Bone marrow (tissue), 2 donors: ENCODE measurements at regions not wholly inside any gene's neighbourhood (a gene's known extent, or its start where the extent isn't known, plus 50 kb on each side); places are given as distances from the start of the nearest gene placed in this dataset.
A peak's percentile ranks its signal among the peaks of the same experiment; 100 is the strongest.

Experiments
- DNase-seq, 2 donors: peaks; one replicate each; lab custom pipeline; 2025; lab: John Stamatoyannopoulos, UW

GRCh38 chr10:129020651-129021330 lies 446.2 kb upstream of the MGMT start:
- no peak for DNase-seq

GRCh38 chr10:129021594-129022304 lies 445.3 kb upstream of the MGMT start:
- DNase-seq: no peak

DNA sequence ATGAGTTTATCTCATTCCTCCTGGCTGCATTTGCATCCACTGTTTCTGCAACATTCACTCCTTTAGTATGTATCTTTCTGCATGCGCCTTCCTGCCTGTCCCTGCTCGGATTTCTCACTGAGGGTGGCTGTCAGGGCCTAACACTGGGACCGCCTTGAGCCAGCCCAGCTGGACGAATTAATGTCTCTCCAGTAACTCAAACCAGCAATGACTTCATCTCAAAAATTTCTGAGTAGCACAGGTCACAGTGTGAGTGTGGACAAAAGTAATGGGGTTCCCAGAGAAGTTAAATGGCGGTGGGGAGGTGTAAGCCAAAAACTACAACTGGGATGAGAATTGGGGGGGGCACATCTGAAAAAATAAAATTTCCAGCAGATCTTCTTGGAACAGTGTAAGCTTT lies 444.0 kb upstream of the MGMT start:
- no peak for DNase-seq

- no peak for DNase-seq
These were observed 443.0 kb upstream of the MGMT start for GRCh38 chr10:129024046-129024445.

GRCh38 chr10:129025787-129026186 lies 441.3 kb upstream of the MGMT start:
- no peak for DNase-seq

DNA sequence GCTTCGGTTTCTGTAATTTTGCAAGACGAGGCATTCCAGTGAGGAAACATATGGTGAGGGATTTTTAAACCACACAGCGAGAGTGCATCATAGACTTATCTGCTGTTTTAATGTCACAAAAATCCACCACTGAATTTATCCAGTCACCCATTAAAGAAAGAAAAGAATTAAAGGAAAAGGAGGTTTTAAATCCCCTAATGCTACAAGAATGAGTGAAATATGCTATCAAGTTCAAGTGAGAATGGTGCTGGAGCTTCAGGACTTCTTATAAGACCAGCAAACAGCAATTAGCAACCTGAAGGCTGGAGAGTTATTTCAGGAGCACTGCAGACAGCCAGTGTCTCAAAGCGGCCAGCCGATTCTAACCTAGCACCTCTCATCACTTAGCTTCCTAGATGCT lies 439.1 kb upstream of the MGMT start:
- no peak for DNase-seq

GRCh38 chr10:129028451-129028850 lies 438.6 kb upstream of the MGMT start:
- no peak for DNase-seq

DNA sequence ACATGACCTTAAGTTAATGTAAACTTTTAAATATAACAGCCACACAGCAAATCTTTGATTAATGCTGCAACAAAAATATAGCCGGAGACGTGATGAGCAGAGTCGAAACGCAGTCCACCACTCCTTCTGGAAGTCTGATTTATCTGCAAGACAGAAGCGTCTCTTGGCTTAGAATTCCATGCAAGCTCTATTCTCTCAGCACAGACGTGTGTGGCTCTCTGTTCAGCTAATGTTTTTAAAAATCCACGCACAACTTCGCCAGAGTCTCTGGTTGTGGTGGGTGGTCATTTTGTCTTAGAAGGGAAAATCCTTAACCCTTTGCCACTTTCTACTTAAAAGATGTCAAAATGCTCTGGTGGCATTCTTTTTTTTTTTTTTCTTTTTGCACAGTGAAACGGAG lies 438.0 kb upstream of the MGMT start:
- no peak for DNase-seq

DNA sequence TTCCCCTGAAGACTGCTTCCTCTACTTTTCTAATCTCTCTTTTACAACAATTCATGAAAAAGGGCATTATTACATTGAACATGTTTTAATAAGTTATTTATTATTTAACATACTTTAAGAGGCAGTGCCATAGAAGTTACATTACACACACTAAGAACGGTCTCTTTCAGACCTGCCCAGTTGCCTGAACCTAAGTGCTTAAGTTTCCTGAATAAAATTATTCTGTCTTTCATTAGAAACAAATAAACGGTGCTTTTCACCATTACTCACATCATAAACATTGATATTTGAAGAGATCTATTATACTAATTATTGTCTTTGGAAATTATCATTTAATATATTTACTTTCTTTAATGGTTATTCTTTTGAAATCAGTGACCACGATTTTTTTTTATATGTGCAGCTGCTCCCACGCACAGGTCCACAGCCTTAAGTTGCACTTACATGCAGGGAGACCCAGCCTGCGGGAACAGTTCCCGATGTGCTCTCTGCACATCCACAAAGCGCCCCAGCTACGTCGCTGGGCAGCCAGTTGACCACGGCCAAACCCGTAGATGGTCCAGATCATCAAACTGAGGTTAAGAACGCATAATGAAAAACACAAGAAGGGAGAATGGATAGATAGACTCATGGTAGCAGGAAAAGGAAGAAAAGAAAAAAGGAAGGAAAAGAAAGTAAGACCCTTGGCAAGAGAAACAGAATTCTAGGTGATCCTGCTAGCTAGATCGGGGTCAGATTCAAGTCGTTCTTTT lies 437.0 kb upstream of the MGMT start:
- DNase-seq: no peak

DNA sequence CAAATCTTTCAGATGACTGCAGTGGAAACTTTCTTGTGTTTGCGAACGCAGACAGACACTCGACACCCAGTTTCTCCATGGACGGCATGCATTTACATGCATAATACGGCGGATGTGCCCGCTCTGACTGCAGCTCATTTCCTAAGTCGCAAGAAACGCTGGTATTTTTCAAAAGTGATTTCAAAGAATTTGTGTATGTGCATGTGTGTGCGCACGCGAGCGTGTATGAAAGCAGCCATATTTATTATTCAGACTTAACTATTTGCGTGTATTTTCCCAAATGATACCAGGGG lies 436.5 kb upstream of the MGMT start:
- no peak for DNase-seq

- DNase-seq: peak in 1 of 2 donors; percentile 29
These were observed 435.8 kb upstream of the MGMT start for GRCh38 chr10:129030996-129031843.

- no peak for DNase-seq
These were observed 435.2 kb upstream of the MGMT start for GRCh38 chr10:129031844-129032150.

- no peak for DNase-seq
These were observed 434.4 kb upstream of the MGMT start for GRCh38 chr10:129032372-129033313.

DNA sequence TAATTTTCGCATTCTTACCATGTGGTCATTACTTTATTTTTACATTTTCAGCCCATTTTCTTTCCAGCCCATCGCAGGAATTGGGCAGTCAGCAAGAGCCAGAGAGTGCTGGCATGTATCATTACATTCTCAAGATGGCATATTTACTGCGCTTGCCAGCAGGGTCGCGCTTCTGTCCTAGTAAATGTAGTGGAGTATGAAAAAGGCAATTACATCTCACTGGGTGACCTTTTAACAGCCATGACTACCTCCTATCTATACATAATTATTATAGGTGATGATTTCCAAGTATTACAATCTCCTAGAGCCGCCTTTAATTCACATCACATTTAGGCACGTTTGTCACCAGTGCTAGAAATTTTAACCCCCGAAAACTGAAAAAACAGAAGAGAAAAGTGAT lies 433.7 kb upstream of the MGMT start:
- no peak for DNase-seq

DNA sequence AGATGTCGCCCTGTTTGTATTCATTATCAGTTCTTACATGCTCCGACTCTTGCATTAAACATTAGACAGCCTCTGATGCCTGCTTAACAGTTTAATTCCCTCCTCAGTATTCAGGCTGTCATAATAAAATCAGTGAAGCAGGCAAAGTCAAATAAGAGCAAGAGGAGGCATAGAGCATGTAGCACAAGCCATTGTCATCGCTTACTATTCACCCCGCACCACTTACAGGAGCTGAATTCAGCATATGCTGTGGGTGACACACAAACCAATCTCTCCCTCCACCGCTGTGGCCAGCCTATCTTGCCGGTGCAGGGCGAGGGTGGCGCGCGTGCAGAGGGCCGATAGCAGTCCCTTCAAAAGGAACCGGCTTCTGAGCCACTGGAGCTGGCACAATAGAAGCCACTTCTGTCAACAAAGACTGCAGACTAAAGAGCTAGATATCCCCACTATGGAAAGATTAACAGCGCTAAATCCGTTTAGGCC lies 433.2 kb upstream of the MGMT start:
- no peak for DNase-seq

DNA sequence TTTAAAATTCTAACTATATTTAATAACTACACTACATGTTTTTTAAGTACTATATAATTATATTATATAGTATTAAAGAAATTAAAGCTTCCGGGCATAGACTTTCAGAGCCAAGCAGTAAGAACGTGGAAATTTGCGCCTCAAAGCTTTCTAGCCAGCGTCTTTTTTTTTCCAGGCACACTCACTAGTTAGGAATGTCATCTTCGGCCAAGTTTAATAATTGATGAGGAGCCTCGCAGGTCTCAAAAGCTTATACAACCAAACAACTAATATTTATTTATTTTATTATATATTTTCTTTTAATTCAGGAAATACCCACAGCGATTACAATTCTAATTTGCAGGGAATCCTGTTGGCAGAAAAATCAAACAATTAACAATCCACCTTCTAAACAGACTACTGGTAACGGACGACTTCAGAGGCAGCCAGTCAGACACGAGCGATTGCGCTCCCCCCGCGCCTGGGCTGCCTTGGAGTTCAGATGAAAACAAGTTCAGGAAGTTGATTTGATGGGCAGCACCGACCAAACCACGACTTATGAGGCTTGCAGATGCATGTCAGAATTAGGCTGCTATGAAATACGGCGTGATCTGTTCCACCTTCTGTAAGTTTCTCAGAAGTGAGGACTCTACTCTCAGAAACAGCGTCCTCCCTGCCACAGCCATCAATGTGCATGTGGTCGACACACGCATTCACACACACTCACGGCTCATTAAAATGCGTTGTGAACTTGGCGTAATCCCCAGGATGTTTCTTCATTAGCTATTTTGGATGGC lies 431.8 kb upstream of the MGMT start:
- DNase-seq: peak in 1 of 2 donors; percentile 54

DNA sequence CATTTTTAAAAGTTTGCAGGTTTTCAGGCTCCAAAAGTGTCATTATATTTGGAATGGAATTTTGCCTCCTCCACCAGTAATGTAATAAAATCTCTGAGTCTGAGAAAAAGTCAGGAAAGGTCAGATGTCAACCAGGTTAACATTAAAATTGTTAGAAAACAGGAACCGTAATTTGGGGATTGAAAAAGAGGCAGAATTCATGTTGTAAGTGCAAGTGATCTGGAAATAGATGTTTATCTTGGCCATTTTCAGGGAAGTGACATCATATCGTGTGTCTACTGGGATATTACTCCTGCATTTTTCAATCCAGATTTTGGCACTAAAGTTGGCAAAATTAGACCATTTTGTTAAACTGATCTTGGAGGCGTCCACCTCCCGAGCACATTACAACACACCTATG lies 428.5 kb upstream of the MGMT start:
- no peak for DNase-seq

- no peak for DNase-seq
These were observed 427.4 kb upstream of the MGMT start for GRCh38 chr10:129039406-129040370.

DNA sequence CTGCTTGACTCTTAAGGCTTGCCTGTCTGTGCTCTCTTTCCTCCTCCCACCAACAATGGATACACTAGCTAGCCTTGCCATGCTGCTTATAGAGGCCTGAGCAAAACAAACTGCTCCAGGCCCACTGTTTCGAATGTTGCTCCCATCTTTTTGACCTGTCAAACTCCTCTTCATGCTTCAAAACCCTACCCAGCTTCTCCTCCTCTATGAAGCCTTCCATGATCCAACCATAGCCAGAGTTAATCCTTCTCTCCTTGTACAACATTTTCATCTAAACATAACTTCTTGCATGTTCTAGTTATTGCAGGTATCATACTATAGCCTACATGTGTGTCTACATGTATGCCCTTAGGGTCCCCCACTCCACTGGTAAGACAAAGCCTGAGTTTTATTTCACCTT lies 426.7 kb upstream of the MGMT start:
- no peak for DNase-seq
